H1 (cell line): ENCODE measurements at regions not wholly inside any gene's neighbourhood (a gene's known extent, or its start where the extent isn't known, plus 50 kb on each side); places are given as distances from the start of the nearest gene placed in this dataset.

ENCODE experiments used
- CTCF ChIA-PET: fragments of 300-600 bp; sonication (Branson Sonifier 250); formaldehyde crosslinking; loops from one replicate; lab custom pipeline; 2021; ENCODE audit not compliant: partially characterized antibody; lab: Charles Lee
- POLR2A ChIA-PET: fragments of 300-600 bp; sonication (Branson Sonifier 250); formaldehyde crosslinking; loops from one replicate; lab custom pipeline; 2021; ENCODE audit warnings: inconsistent platforms; ENCODE audit not compliant: partially characterized antibody; lab: Charles Lee
- DNase-seq, 2 experiments: peaks; one replicate each; pipeline versions ENCODE4 v3.0.0 to v3.0.0-alpha.2; 2010 to 2022; ENCODE audit warnings: low spot score in 2 of 2, low read depth in 1 of 2, mixed read lengths in 1 of 2
- FAIRE-seq: peaks from 2 replicates; lab custom pipeline; 2011; peaks lifted over from hg19 to GRCh38; lab: Jason Lieb, UNC
- H2AFZ ChIP-seq: 2 replicates; pipeline ENCODE4 v1.8.1; 2012; ENCODE audit warnings: low read length, inconsistent platforms
- H2AK5ac ChIP-seq: 2 replicates; pipeline ENCODE4 v1.6.1; 2013; ENCODE audit warnings: low read depth, low read length
- H2BK120ac ChIP-seq: replicated peaks from 2 replicates; pipeline ENCODE3; 2013; ENCODE audit warnings: low read depth, low read length, inconsistent platforms
- H2BK12ac ChIP-seq: 2 replicates; pipeline ENCODE4 v1.6.1; 2013; ENCODE audit warnings: low read depth, low read length
- H2BK15ac ChIP-seq: 2 replicates; pipeline ENCODE4 v1.6.1; 2013; ENCODE audit warnings: low read length
- H2BK20ac ChIP-seq: 2 replicates; pipeline ENCODE4 v1.6.1; 2013; ENCODE audit warnings: low read length
- H2BK5ac ChIP-seq: 2 replicates; pipeline ENCODE4 v1.6.1; 2013; ENCODE audit warnings: low read depth, low read length
- H3K14ac ChIP-seq: 2 replicates; pipeline ENCODE4 v1.6.1; 2013; ENCODE audit warnings: inconsistent platforms; ENCODE audit not compliant: insufficient read length
- H3K18ac ChIP-seq: 2 replicates; pipeline ENCODE4 v1.6.1; 2013; ENCODE audit warnings: low read length; ENCODE audit errors: extremely low read depth
- H3K23ac ChIP-seq: 2 replicates; pipeline ENCODE4 v1.6.1; 2013; ENCODE audit warnings: inconsistent platforms; ENCODE audit not compliant: insufficient read length
- H3K23me2 ChIP-seq: 2 replicates; pipeline ENCODE4 v1.6.1; 2013; ENCODE audit warnings: low read depth, low read length
- H3K27ac ChIP-seq: 2 replicates; pipeline ENCODE4 v1.6.1; 2011; ENCODE audit warnings: low read depth, low read length, inconsistent platforms
- H3K27me3 ChIP-seq, 4 experiments: replicated peaks in 1 of 4; 1 replicate in 1 of 4; 2 replicates in 3 of 4; pipeline versions ENCODE4 v1.6.1 to v1.8.1; 2011 to 2013; ENCODE audit warnings: low read length in 3 of 4, mild to moderate bottlenecking in 3 of 4, inconsistent platforms in 2 of 4, mixed read lengths in 2 of 4, moderate library complexity in 1 of 4; ENCODE audit not compliant: control insufficient read depth in 3 of 4, insufficient read depth in 3 of 4; ENCODE audit errors: extremely low read depth in 1 of 4
- H3K36me3 ChIP-seq, 4 experiments: 2 replicates each; pipeline versions ENCODE4 v1.6.1 to v1.8.1; 2011 to 2013; ENCODE audit warnings: mild to moderate bottlenecking in 4 of 4, low read length in 3 of 4, moderate library complexity in 2 of 4, control low read depth in 1 of 4, inconsistent platforms in 1 of 4; ENCODE audit not compliant: insufficient read depth in 4 of 4, control insufficient read depth in 2 of 4
- H3K4ac ChIP-seq: replicated peaks from 2 replicates; pipeline ENCODE3; 2013; ENCODE audit warnings: low read length, low read depth, mixed read lengths, inconsistent platforms; ENCODE audit not compliant: insufficient read length
- H3K4me1 ChIP-seq, 4 experiments: replicated peaks in 1 of 4; 1 replicate in 1 of 4; 2 replicates in 3 of 4; pipeline versions ENCODE4 v1.6.1 to v1.8.1; 2011 to 2013; ENCODE audit warnings: low read length in 3 of 4, inconsistent platforms in 2 of 4, mixed read lengths in 1 of 4; ENCODE audit not compliant: insufficient read depth in 4 of 4, control insufficient read depth in 3 of 4
- H3K4me2 ChIP-seq, 2 experiments: 2 replicates each; pipeline versions ENCODE4 v1.6.1 to v1.8.1; 2011 to 2013; ENCODE audit warnings: low read depth in 2 of 2, low read length in 2 of 2, control low read depth in 1 of 2, inconsistent platforms in 1 of 2, mild to moderate bottlenecking in 1 of 2; ENCODE audit not compliant: insufficient read depth in 1 of 2
- H3K4me3 ChIP-seq, 4 experiments: fragments of 200-600, 300-600 bp in 1 of 4; sonication (generic), shearing (Covaris generic), sonication (Bioruptor Twin) in 1 of 4; 2 replicates each; pipeline versions ENCODE4 v1.5.1 to v1.8.1; 2011 to 2016; ENCODE audit warnings: low read length in 4 of 4, low read depth in 3 of 4, control low read depth in 2 of 4, inconsistent platforms in 2 of 4, mild to moderate bottlenecking in 2 of 4, mixed read lengths in 1 of 4, moderate library complexity in 1 of 4; ENCODE audit not compliant: insufficient read depth in 2 of 4; ENCODE audit errors: extremely low read depth in 1 of 4
- H3K56ac ChIP-seq: replicated peaks from 2 replicates; pipeline ENCODE3; 2013; ENCODE audit warnings: low read depth, mild to moderate bottlenecking, mixed read lengths, low read length, inconsistent platforms; ENCODE audit not compliant: insufficient read length
- H3K79me1 ChIP-seq: 2 replicates; pipeline ENCODE4 v1.6.1; 2013; ENCODE audit warnings: low read depth, low read length, control low read depth
- H3K79me2 ChIP-seq, 2 experiments: 2 replicates each; pipeline versions ENCODE4 v1.6.1 to v1.8.1; 2012 to 2013; ENCODE audit warnings: low read length in 2 of 2, mild to moderate bottlenecking in 2 of 2, inconsistent platforms in 1 of 2; ENCODE audit not compliant: insufficient read depth in 2 of 2, control insufficient read depth in 1 of 2
- H3K9ac ChIP-seq, 4 experiments: replicated peaks in 1 of 4; 1 replicate in 1 of 4; 2 replicates in 3 of 4; pipeline versions ENCODE4 v1.6.1 to v1.8.1; 2011 to 2013; ENCODE audit warnings: low read depth in 3 of 4, low read length in 3 of 4, control low read depth in 2 of 4, mild to moderate bottlenecking in 2 of 4, moderate library complexity in 2 of 4, inconsistent platforms in 1 of 4; ENCODE audit errors: extremely low read depth in 1 of 4
- H3K9me3 ChIP-seq, 2 experiments: 2 replicates each; pipeline versions ENCODE4 v1.6.1 to v1.8.1; 2012 to 2013; ENCODE audit warnings: mild to moderate bottlenecking in 2 of 2, moderate library complexity in 2 of 2, control low read depth in 1 of 2, inconsistent platforms in 1 of 2, low read depth in 1 of 2, low read length in 1 of 2, mixed read lengths in 1 of 2; ENCODE audit not compliant: insufficient read depth in 2 of 2
- H4K20me1 ChIP-seq, 2 experiments: replicated peaks in 1 of 2; 2 replicates each; pipeline versions ENCODE3 to v1.8.1; 2011 to 2013; ENCODE audit warnings: inconsistent platforms in 2 of 2, low read length in 2 of 2, mild to moderate bottlenecking in 1 of 2; ENCODE audit not compliant: insufficient read depth in 2 of 2, control insufficient read depth in 1 of 2
- H4K5ac ChIP-seq: 2 replicates; pipeline ENCODE4 v1.6.1; 2013; ENCODE audit warnings: low read length, low read depth, mixed read lengths, inconsistent platforms; ENCODE audit not compliant: insufficient read length
- H4K8ac ChIP-seq: 2 replicates; pipeline ENCODE4 v1.8.0; 2013; ENCODE audit warnings: mild to moderate bottlenecking, moderate library complexity, low read length, inconsistent platforms; ENCODE audit not compliant: insufficient read depth; ENCODE audit errors: extremely low read depth
- H4K91ac ChIP-seq: replicated peaks from 2 replicates; pipeline ENCODE3; 2013; ENCODE audit warnings: low read length, mixed read lengths, inconsistent platforms; ENCODE audit not compliant: insufficient read length
- KDM1A ChIP-seq: fragments of 200-600, 300-600 bp; sonication (generic); IDR thresholded peaks from 2 replicates; pipeline ENCODE4 v1.7.1; 2016; ENCODE audit warnings: mild to moderate bottlenecking, low read length, borderline replicate concordance
- SAP30 ChIP-seq: fragments of 300-600 bp; sonication (generic); IDR thresholded peaks from 2 replicates; pipeline ENCODE4 v1.7.1; 2012; ENCODE audit warnings: low read length, moderate library complexity, mild to moderate bottlenecking, inconsistent platforms; ENCODE audit not compliant: insufficient read depth, insufficient replicate concordance
- TBP ChIP-seq: IDR thresholded peaks from 2 replicates; pipeline ENCODE4 v1.6.1; 2011; ENCODE audit warnings: low read depth, low read length, improper control_type of control experiment
- WGBS, 2 experiments: shearing (Covaris generic) in 1 of 2; methylation state at CpG; one replicate each; pipeline versions ENCODE4 v1.1.6 to v1.1.7; 2013 to 2015; ENCODE audit warnings: low lambda C conversion rate in 2 of 2, mixed read lengths in 2 of 2, inconsistent platforms in 1 of 2, low coverage in 1 of 2, missing lambda C conversion rate in 1 of 2; ENCODE audit not compliant: insufficient replicate concordance in 2 of 2, insufficient coverage in 1 of 2, insufficient read length in 1 of 2; ENCODE audit errors: extremely low coverage in 1 of 2, missing lambda C conversion rate in 1 of 2; 5-methylcytosine and 5-hydroxymethylcytosine counted together

GRCh38 chr10:128704716-128705115 lies 578.5 kb upstream of the MKI67 start:
- H3K4me2 ChIP-seq, result no peak overlapping the region
- no peak overlapping the region for H2BK12ac ChIP-seq
- no peak for DNase-seq
- H2BK5ac ChIP-seq, result no peak overlapping the region
- H3K79me1 ChIP-seq, result no peaks in the 10 kb centered on the region
- POLR2A ChIA-PET, result no interaction called here
- no peak overlapping the region for H2BK20ac ChIP-seq
- no peak overlapping the region for H3K4me3 ChIP-seq
- no peak overlapping the region for H3K4ac ChIP-seq
- no peak overlapping the region for H2BK15ac ChIP-seq
- no peak overlapping the region for H2AK5ac ChIP-seq
- H4K8ac ChIP-seq, result no peak overlapping the region
- H4K91ac ChIP-seq, result no peak overlapping the region
- no peaks in the 10 kb centered on the region for H3K4me1 ChIP-seq
- no peaks in the 10 kb centered on the region for H3K27me3 ChIP-seq
- no peak overlapping the region for H3K14ac ChIP-seq
- FAIRE-seq, result no peak
- H3K23me2 ChIP-seq, result no peaks in the 10 kb centered on the region
- no peaks in the 10 kb centered on the region for H3K9me3 ChIP-seq
- CTCF ChIA-PET, result interaction anchor here (0.9 to 1.7 kb wide), 2 partner anchors 16 to 24 kb away, joined by 3 to 4 read pairs; no protein-coding TSS in a partner anchor
- no peaks in the 10 kb centered on the region for H3K36me3 ChIP-seq
- no peaks in the 10 kb centered on the region for H3K79me2 ChIP-seq
- no peak overlapping the region for H4K5ac ChIP-seq
- 95% methylated on average over 1 of the region's 1 CpG; no CpG with 5 or more reads in 1 of the 2 experiments for WGBS, 2 experiments
- H3K27ac ChIP-seq, result no peak overlapping the region
- H2AFZ ChIP-seq, result no peak overlapping the region
- no peak overlapping the region for H3K18ac ChIP-seq
- H2BK120ac ChIP-seq, result no peak overlapping the region
- no peak overlapping the region for H3K9ac ChIP-seq
- no peak for TF ChIP-seq TBP
- no peak for TF ChIP-seq SAP30
- no peak for TF ChIP-seq KDM1A
- no peak overlapping the region for H3K23ac ChIP-seq
- H3K56ac ChIP-seq, result no peak overlapping the region
- H4K20me1 ChIP-seq, result no peaks in the 10 kb centered on the region
